Lower leg skin (tissue), 3 donors: ENCODE measurements at regions not wholly inside any gene's neighbourhood (a gene's known extent, or its start where the extent isn't known, plus 50 kb on each side); places are given as distances from the start of the nearest gene placed in this dataset.

Experiments
- CTCF ChIP-seq, 3 donors: fragments of 450-650 bp; IDR thresholded peaks; one replicate each; pipeline ENCODE4 v1.5.1; 2016; ENCODE audit warnings: antibody characterized with exemption in 3 of 3, mild to moderate bottlenecking in 3 of 3, moderate library complexity in 2 of 3
- POLR2A ChIP-seq, 2 donors: fragments of 450-650 bp; IDR thresholded peaks; one replicate each; pipeline ENCODE4 v1.6.1; 2016 to 2017; ENCODE audit warnings: antibody characterized with exemption in 2 of 2, mild to moderate bottlenecking in 1 of 2, moderate library complexity in 1 of 2

- TF ChIP-seq CTCF (IDR thresholded peaks at IDR 0.05) (no peak), POLR2A (IDR thresholded peaks at IDR 0.05) (no peak)
Measured at GRCh38 chr7:67813621-67814292, 817.1 kb downstream of the TYW1 start.
